ENCODE measurements at regions not wholly inside any gene's neighbourhood (a gene's known extent, or its start where the extent isn't known, plus 50 kb on each side); places are given as distances from the start of the nearest gene placed in this dataset.

- TF ChIP-seq CTCF (IDR thresholded peaks at IDR 0.05 in 4 of 5, conservative IDR thresholded peaks at IDR 0.05 in 1 of 5): no peak
- no peak for TF ChIP-seq POLR2A (IDR thresholded peaks at IDR 0.05)
Measured at GRCh38 chr21:20728691-20729090, 269.5 kb upstream of the NCAM2 start.

All from gastrocnemius medialis (tissue), 4 donors.